Bone marrow (tissue), 2 donors: ENCODE measurements at regions not wholly inside any gene's neighbourhood (a gene's known extent, or its start where the extent isn't known, plus 50 kb on each side); places are given as distances from the start of the nearest gene placed in this dataset.
"Not testable (repeated sequence)": the region's sequence is repeated elsewhere in the genome, so short reads cannot be mapped to it uniquely, and the experiment has no call there.

ENCODE experiments used
- DNase-seq, 2 donors: peaks; one replicate each; lab custom pipeline; 2025; lab: John Stamatoyannopoulos, UW

DNA sequence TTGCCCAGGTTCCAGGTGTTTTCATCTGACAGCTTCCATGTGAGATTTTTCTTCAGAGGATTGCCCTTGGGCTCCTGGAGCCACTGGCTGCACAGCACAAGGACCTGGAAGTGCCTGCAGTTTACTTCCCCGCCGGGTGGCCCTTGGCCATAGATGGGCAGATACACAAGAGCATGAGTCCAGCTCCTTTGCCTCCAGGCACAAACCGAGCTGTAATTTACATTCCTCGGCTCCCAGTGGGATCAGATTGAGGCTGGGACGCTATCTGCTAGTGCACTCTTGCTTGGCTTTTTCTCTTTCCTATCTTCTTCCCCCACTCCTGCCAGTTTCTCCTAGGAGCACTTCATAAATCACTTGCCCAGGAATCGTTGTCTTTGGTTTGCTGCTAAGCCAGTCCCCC, 85.4 kb upstream of the RALY start:
- DNase-seq: no peak

- no peak for DNase-seq
Measured at GRCh38 chr20:33908868-33909267, 84.8 kb upstream of the RALY start.

DNA sequence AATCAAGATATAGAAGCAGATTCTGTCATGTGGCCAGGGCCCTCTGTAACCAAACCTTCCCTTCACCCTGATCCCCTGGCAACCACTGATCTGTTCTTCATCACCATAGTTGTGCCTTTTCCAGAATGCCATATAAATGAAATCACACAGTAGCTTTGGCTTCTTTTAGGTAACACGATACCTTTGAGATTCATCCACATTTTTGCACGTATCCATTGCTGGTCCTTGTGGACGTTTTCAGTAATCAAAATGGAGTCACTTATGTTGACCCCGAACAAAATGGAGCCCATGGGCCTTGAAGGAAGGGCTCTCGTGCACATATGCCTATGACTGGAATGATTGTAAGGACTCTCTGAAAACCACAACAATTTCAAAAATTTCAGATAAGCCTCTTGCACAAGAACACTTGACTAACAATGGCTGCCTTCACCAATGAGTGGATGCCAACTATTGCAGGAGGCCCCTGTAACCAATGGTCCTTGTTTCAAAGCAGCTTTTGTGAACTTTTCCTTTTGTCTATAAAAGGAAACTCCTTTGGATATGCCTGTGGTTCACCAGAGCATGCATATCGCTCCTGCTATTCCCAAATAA, 84.3 kb upstream of the RALY start:
- no peak for DNase-seq

DNA sequence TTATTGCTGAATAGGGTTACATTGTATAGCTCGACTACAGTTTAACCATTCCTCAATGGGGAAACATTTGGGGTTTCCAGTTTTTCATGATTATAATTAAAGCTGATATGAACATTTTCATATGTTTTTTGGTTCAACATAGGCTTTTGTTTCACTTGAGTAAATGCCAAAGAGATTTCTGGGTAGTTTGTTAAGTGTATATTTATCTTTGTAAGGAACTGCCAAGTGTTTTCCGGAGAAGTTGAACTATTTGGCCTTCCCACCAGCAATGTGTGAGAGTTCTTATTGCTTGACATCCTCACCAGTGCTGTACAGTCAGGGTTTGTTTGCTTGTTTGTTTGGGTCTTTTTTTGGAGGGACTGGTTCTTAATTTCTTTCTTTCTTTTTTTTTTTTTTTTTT, 83.7 kb upstream of the RALY start:
- DNase-seq: no peak

DNA sequence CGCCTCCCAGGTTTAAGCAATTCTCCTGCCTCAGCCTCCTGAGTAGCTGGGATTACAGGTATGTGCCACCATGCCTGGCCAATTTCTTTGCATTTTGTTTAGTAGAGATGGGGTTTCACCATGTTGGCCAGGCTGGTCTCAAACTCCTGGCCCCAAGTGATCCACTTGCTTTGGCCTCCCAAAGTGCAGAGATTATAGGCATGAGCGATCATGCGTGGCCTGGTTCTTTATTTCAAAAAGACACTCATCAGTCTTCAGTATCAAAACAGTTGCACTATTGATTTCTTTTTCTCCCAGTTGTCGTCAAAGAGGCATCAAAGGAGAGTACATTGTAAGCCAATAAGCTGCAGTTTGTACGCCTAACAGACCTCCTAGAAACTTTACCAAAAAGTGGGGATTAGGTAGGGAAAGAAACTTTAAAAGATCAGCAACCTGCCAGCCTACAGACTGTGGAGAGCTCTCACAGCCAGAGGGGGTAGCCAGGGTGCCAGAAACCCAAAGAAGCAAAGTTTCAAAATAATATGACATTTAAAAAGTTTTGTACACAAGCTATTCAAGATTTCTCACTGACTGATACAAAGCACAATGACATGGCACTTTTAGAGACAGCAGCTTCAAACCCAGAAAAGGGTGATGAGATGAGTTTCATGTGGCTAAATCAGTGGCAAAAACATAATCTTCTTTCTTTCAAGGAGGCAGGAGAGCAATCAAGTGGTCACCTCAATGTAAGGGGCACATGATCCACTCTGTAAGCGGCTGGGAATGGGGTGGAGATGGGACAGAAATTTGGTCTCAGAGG, 83.0 kb upstream of the RALY start:
- no peak for DNase-seq

DNA sequence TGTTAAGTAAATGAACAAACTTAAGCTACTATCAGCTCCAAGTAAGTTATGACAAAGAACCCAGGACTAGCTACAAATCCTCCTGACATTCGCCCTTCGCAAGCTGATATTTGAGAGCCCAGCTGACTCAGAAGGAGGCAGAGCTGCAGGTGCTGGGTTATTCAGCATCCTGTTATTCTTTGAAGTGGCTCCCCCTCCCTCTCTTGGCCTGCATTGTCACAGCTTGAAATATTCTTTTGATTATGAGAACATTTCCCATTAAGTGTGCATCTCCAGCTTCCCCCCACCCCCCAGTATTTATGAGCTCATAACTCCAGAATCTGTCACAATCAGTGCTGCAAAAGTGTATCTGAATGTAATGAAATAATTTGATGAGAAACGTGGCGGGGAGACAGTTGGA, 78.8 kb upstream of the RALY start:
- no peak for DNase-seq

GRCh38 chr20:33915726-33916331, 77.9 kb upstream of the RALY start:
- DNase-seq: peak; percentile 4 to 5

- DNase-seq: no peak
Measured at GRCh38 chr20:33916768-33917167, 76.9 kb upstream of the RALY start.

DNA sequence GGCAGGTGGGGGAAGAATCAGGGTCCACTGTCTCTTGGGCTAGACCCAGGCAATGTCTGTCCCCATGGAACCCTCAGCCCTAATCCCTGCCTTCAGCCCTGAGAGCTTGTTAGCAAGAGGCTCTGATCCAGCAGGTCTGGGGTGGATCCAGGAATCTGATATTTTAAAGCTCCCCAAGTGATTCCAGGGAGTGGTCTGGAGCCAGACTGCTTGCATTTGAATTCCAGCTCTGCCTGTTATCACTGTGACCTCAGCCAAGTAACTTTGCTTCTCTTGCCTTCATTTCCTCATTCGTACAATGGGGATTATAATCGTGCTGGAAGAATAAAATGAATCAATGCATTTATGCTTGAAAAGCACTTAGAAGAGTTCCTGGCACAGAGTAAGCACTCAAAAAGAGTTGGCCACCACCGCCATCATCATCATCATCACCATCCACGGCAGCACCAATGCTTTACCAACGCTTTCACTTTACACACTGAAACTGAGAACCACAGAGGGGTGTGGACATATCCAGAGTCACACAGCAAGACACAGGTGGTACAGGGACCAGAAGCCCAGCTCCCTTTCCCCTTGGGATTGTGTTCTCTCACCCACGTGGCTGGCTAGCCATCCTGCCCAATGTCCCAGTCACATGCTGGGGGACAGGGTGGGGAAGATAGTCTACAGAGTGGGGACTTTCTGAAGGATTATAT, 75.7 kb upstream of the RALY start:
- DNase-seq: no peak

GRCh38 chr20:33918662-33919061, 75.0 kb upstream of the RALY start:
- no peak for DNase-seq

GRCh38 chr20:33919653-33920052, 74.1 kb upstream of the RALY start:
- DNase-seq: no peak

DNA sequence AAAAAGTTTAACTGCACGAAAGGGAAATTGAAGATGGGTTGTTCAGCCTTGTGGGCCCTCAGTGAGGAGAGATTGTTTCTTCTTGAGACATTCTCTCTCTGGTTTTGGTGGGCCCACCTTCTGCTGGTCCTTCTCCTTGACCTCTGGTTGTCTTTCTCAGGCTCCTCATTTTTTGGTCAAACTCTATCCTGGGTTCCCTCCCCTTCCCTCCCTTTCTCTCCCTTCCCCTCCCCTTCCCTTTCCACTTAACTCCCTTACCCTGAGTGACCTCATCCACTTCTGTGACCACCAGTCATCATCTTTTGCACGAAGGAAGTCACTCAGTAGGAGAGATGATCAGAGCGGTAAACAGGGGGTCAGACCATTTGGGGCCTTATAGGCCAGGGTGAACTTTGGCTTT, 71.5 kb upstream of the RALY start:
- no peak for DNase-seq

GRCh38 chr20:33923740-33924139, 70.0 kb upstream of the RALY start:
- no peak for DNase-seq

GRCh38 chr20:33925867-33926266, 67.8 kb upstream of the RALY start:
- no peak for DNase-seq

DNA sequence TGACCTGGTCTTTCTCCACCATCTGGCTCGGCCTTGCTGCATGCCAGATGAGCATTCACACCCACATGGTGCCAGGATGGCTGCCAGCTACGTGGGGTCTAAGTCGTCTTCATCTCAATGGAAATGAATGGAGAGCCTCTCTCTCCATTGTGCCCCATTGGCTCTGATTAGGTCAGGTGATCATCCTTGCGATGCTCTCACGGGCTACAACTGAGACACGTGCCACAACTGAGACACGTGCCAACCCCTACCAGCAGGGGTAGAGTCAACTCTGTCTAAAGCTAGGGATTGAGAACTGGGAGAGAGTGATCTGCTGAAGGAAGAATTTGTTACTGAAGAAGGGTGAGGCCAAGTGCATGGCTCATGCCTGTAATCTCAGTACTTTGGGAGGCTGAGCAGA, 67.3 kb upstream of the RALY start:
- DNase-seq: no peak

- no peak for DNase-seq
Measured at GRCh38 chr20:33927724-33928123, 66.0 kb upstream of the RALY start.

DNA sequence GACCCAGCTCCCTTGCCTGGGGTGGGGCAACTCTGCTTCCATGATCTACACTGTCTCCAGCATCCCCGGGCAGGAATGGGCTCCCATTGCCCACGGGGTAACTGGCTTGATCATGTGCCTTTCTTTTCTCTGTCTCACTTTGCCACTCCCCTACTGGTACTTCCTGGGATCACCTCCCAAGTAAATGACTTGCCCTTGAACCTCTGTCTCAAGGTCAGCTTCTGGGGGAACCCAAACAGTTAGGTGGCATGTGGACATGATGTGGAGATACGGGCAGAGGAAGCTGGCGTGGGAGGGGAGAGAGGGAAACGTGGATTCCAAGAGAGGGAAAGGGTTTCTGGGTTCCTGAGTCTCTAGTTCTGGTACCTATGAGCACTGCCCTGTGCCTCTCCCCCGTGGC, 63.8 kb upstream of the RALY start:
- no peak for DNase-seq

DNA sequence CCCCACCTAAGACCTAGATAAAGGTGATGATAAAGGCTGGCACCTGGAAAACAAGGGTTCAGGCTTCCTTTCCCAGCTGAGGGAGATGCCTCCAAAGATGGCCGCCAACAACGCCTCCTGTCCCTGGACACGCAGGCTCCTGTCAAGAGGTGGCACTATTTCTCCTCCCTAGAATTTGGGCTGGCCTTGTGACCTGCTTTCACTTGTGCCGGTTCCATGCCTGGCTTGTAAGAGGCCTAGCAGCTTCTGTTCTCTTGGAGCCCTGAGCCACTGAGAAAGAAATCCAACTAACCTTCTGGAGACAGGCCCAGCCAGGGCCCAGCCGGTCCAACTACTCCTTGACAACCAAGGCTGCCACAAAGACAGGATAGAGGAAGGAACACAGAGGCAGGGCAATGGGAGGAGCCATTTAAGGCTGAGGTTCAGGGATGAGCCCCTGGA, 60.2 kb upstream of the RALY start:
- DNase-seq: peak in 1 of 2 donors; percentile 15

DNA sequence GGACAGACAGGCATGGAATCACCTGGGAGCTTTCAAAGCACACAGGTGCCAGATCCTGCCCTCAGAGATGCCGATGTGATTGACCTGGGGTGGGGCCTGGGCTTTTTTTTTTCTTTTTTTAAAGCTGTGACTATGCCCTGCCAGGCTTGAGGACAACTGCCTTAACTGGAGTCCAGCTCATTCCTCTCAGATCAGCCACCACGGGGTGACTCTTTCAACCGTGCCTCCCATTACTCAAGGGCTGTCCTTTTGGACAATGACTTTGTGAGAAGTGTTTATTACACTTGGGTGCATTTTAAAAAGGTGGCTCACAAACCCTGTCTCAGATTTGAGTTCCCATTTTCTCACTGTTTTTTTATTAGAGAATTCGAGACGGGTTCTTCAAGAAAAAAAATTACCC, 57.1 kb upstream of the RALY start:
- no peak for DNase-seq

DNA sequence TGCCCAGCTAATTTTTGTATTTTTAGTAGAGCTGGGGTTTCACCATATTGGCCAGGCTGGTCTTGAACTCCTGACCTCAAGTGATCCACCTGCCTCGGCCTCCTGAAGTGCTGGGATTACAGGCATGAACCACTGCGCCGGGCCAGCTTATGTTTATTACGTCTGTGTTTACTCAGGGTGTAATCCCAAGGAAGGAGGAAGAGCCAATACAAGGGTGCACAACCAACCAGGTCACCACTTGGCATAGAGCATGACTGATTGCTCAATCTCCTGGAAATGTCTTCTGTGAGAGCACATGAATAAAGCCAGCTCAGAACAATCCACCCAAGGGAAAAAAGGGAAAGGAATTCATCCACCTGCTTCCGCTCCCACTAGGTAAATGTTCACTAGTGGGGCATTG, 54.7 kb upstream of the RALY start:
- DNase-seq: not testable (repeated sequence)

GRCh38 chr20:33940666-33941065, 53.0 kb upstream of the RALY start:
- no peak for DNase-seq
